ENCODE measurements at regions not wholly inside any gene's neighbourhood (a gene's known extent, or its start where the extent isn't known, plus 50 kb on each side); places are given as distances from the start of the nearest gene placed in this dataset.

- intact Hi-C loops (cut with micrococcal nuclease; ENCODE audit: unreplicated experiment), result no loop called here
- no peak overlapping the region for H3K4me2 ChIP-seq (ENCODE audit: low read length)
- H3K4me1 ChIP-seq (ENCODE audit: insufficient read depth, low read length, poor library complexity, severe bottlenecking), result no peaks in the 10 kb centered on the region
- no peaks in the 10 kb centered on the region for H4K20me1 ChIP-seq (ENCODE audit: insufficient read depth, low read length)
- H3K27ac ChIP-seq (ENCODE audit: low read depth, low read length, poor library complexity, severe bottlenecking), result no peak overlapping the region
- H3K9me2 ChIP-seq (ENCODE audit: insufficient read depth, low read length), result no peaks in the 10 kb centered on the region
- no TSS peak for BruUV-seq (replicated peaks)
- no peaks in the 10 kb centered on the region for H3K36me3 ChIP-seq (ENCODE audit: insufficient read depth, low read length)
- no peak overlapping the region for H3K4me3 ChIP-seq (ENCODE audit: low read depth, low read length, poor library complexity, severe bottlenecking)
- no peaks in the 10 kb centered on the region for H3K79me2 ChIP-seq (ENCODE audit: insufficient read depth, low read depth, low read length)
- no peak for TF ChIP-seq CTCF (conservative IDR thresholded peaks at IDR 0.05; ENCODE audit: low read length)
- no peak for TF ChIP-seq EZH2phosphoT487 (IDR thresholded peaks at IDR 0.05; ENCODE audit: borderline replicate concordance, low read depth, low read length)
- no peaks in the 10 kb centered on the region for H3K9me3 ChIP-seq (ENCODE audit: low read length)
- DNase-seq (ENCODE audit: low spot score), result no peak
- H2AFZ ChIP-seq (ENCODE audit: low read length), result no peak overlapping the region
- CTCF ChIA-PET (ENCODE audit: unreplicated experiment), result no interaction called here
- POLR2A ChIA-PET, result no interaction called here
Measured at GRCh38 chr1:11338284-11338924, 65.4 kb downstream of the UBIAD1 start.

GRCh38 chr1:11339346-11340232 is 66.6 kb downstream of the UBIAD1 start:
- Histone ChIP-seq H3K4me1 (ENCODE audit: insufficient read depth, low read length, poor library complexity, severe bottlenecking) (no peaks in the 10 kb centered on the region), H3K9me3 (ENCODE audit: low read length) (no peaks in the 10 kb centered on the region), H3K36me3 (ENCODE audit: insufficient read depth, low read length) (no peaks in the 10 kb centered on the region), H4K20me1 (ENCODE audit: insufficient read depth, low read length) (no peaks in the 10 kb centered on the region), H3K27ac (ENCODE audit: low read depth, low read length, poor library complexity, severe bottlenecking) (no peak overlapping the region), H3K4me2 (ENCODE audit: low read length) (no peak overlapping the region), H2AFZ (ENCODE audit: low read length) (no peak overlapping the region), H3K9me2 (ENCODE audit: insufficient read depth, low read length) (no peaks in the 10 kb centered on the region), H3K4me3 (ENCODE audit: low read depth, low read length, poor library complexity, severe bottlenecking) (no peak overlapping the region), H3K79me2 (ENCODE audit: insufficient read depth, low read depth, low read length) (no peaks in the 10 kb centered on the region)
- no peak for DNase-seq (ENCODE audit: low spot score)
- TF ChIP-seq EZH2phosphoT487 (IDR thresholded peaks at IDR 0.05; ENCODE audit: borderline replicate concordance, low read depth, low read length) (no peak), CTCF (conservative IDR thresholded peaks at IDR 0.05; ENCODE audit: low read length) (no peak)
- no TSS peak for BruUV-seq (replicated peaks)
- intact Hi-C loops (cut with micrococcal nuclease; ENCODE audit: unreplicated experiment), result no loop called here
- ChIA-PET CTCF (ENCODE audit: unreplicated experiment) (no interaction called here), POLR2A (no interaction called here)

- POLR2A ChIA-PET, result no interaction called here
- CTCF ChIA-PET (ENCODE audit: unreplicated experiment), result no interaction called here
- no peak overlapping the region for H3K4me2 ChIP-seq (ENCODE audit: low read length)
Measured at GRCh38 chr1:11340233-11340632, 67.2 kb downstream of the UBIAD1 start.

More at GRCh38 chr1:11340233-11340632, 67.2 kb downstream of the UBIAD1 start:
- Histone ChIP-seq H2AFZ (ENCODE audit: low read length) (no peak overlapping the region), H3K9me2 (ENCODE audit: insufficient read depth, low read length) (no peaks in the 10 kb centered on the region), H3K27ac (ENCODE audit: low read depth, low read length, poor library complexity, severe bottlenecking) (no peak overlapping the region), H3K36me3 (ENCODE audit: insufficient read depth, low read length) (no peaks in the 10 kb centered on the region), H3K4me3 (ENCODE audit: low read depth, low read length, poor library complexity, severe bottlenecking) (no peak overlapping the region), H4K20me1 (ENCODE audit: insufficient read depth, low read length) (no peaks in the 10 kb centered on the region), H3K79me2 (ENCODE audit: insufficient read depth, low read depth, low read length) (no peaks in the 10 kb centered on the region), H3K4me1 (ENCODE audit: insufficient read depth, low read length, poor library complexity, severe bottlenecking) (no peaks in the 10 kb centered on the region), H3K9me3 (ENCODE audit: low read length) (no peaks in the 10 kb centered on the region)
- no TSS peak for BruUV-seq (replicated peaks)
- TF ChIP-seq EZH2phosphoT487 (IDR thresholded peaks at IDR 0.05; ENCODE audit: borderline replicate concordance, low read depth, low read length), result no peak
- TF ChIP-seq CTCF (conservative IDR thresholded peaks at IDR 0.05; ENCODE audit: low read length), result no peak
- no peak for DNase-seq (ENCODE audit: low spot score)
- intact Hi-C loops (cut with micrococcal nuclease; ENCODE audit: unreplicated experiment), result no loop called here

Data from OCI-LY7 (cell line).